Retinal pigment epithelial cell (primary cell): ENCODE measurements at regions not wholly inside any gene's neighbourhood (a gene's known extent, or its start where the extent isn't known, plus 50 kb on each side); places are given as distances from the start of the nearest gene placed in this dataset.

ENCODE experiments used
- DNase-seq: peaks from one replicate; pipeline ENCODE4 v3.0.0-alpha.2; 2010; ENCODE audit warnings: low read depth
- H3K4me3 ChIP-seq: 2 replicates; pipeline ENCODE4 v1.5.1; 2011; ENCODE audit warnings: mild to moderate bottlenecking, low read length, control low read depth, moderate library complexity
- TF ChIP-seq, protein P1 (sequence below): conservative IDR thresholded peaks from 2 replicates; pipeline ENCODE4 v1.5.1; 2011; ENCODE audit warnings: low read depth, low read length, control low read depth, inconsistent platforms

GRCh38 chr12:11595080-11595479 is 54.4 kb upstream of the ETV6 start:
- TF ChIP-seq, protein P1, sequence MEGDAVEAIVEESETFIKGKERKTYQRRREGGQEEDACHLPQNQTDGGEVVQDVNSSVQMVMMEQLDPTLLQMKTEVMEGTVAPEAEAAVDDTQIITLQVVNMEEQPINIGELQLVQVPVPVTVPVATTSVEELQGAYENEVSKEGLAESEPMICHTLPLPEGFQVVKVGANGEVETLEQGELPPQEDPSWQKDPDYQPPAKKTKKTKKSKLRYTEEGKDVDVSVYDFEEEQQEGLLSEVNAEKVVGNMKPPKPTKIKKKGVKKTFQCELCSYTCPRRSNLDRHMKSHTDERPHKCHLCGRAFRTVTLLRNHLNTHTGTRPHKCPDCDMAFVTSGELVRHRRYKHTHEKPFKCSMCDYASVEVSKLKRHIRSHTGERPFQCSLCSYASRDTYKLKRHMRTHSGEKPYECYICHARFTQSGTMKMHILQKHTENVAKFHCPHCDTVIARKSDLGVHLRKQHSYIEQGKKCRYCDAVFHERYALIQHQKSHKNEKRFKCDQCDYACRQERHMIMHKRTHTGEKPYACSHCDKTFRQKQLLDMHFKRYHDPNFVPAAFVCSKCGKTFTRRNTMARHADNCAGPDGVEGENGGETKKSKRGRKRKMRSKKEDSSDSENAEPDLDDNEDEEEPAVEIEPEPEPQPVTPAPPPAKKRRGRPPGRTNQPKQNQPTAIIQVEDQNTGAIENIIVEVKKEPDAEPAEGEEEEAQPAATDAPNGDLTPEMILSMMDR, result no peak

GRCh38 chr12:11596141-11596540 is 53.3 kb upstream of the ETV6 start:
- TF ChIP-seq, protein P1, result no peak
- DNase-seq, result no peak
- no peak overlapping the region for H3K4me3 ChIP-seq

More at GRCh38 chr12:11595080-11595479, 54.4 kb upstream of the ETV6 start:
- H3K4me3 ChIP-seq, result no peak overlapping the region
- no peak for DNase-seq

DNA sequence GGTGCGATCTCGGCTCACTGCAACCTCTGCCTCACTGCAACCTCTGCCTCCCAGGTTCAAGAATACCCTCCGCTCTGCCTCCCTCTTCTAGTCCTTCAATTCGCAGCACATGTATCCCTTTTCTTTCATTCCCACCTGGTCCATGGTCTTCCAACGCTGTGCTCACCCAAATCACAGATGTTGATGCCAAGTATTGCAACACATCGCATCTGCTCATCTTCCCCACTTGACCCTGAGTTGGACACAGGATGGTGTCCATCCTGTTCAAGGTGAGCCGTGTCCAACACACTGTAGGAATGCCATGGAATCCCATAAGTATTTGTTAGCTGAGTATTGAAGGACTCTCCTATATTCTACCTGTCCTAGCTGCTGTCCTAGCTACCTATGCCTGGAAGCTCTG is 50.6 kb upstream of the ETV6 start:
- no peak for DNase-seq
- no peak overlapping the region for H3K4me3 ChIP-seq
- TF ChIP-seq, protein P1, result no peak
